ENCODE measurements at regions not wholly inside any gene's neighbourhood (a gene's known extent, or its start where the extent isn't known, plus 50 kb on each side); places are given as distances from the start of the nearest gene placed in this dataset.
"Not testable (repeated sequence)": the region's sequence is repeated elsewhere in the genome, so short reads cannot be mapped to it uniquely, and the experiment has no call there.

DNA sequence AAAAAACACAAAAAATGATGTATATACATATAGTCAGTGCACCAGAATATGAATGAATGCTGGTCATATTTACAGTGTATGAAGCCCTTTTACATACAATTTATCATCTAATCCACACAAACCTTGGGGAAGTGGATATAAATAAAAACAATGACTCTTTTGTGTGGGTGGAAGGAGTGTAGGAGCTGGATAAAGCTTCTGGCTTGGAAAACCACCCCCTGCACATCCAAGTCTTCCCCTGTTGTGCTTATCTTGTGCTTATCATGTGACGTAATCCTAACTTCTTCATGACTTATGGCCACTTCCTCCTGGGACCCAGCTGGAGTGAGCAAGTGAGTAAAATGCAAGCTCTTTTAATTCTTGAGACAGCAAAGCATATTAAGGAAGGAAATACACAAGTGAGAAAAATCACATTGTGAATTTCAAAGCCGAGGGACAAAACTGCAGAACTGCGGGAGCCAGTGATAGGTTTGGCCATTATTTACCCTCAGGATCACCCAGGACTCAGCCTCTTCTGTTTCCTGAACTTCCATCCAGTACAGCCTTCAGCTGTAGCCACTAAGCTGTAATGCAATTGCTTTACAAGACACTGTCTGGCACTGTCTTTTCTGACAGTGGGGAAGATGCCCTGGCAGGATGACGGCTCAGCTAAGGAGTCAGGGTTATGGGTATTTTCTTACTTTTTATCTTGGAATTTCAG, 104.0 kb upstream of the PPM1J start:
- no peaks in the 10 kb centered on the region for H3K27me3 ChIP-seq (ENCODE audit: low read depth, low read length)
- no peak for TF ChIP-seq EZH2phosphoT487 (IDR thresholded peaks at IDR 0.05; ENCODE audit: low read depth)
- TF ChIP-seq, protein P1, sequence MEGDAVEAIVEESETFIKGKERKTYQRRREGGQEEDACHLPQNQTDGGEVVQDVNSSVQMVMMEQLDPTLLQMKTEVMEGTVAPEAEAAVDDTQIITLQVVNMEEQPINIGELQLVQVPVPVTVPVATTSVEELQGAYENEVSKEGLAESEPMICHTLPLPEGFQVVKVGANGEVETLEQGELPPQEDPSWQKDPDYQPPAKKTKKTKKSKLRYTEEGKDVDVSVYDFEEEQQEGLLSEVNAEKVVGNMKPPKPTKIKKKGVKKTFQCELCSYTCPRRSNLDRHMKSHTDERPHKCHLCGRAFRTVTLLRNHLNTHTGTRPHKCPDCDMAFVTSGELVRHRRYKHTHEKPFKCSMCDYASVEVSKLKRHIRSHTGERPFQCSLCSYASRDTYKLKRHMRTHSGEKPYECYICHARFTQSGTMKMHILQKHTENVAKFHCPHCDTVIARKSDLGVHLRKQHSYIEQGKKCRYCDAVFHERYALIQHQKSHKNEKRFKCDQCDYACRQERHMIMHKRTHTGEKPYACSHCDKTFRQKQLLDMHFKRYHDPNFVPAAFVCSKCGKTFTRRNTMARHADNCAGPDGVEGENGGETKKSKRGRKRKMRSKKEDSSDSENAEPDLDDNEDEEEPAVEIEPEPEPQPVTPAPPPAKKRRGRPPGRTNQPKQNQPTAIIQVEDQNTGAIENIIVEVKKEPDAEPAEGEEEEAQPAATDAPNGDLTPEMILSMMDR (IDR thresholded peaks at IDR 0.05; ENCODE audit: low read depth, low read length): no peak
- no peak overlapping the region for H3K4me3 ChIP-seq (ENCODE audit: low read length)
- no peaks in the 10 kb centered on the region for H3K36me3 ChIP-seq (replicated peaks; ENCODE audit: low read depth, low read length)
- H2AFZ ChIP-seq (ENCODE audit: low read depth, low read length): no peak overlapping the region
- no peak overlapping the region for H3K4me2 ChIP-seq (ENCODE audit: low read length)
- no peaks in the 10 kb centered on the region for H3K9me3 ChIP-seq (ENCODE audit: insufficient read depth, low read length)
- no peak overlapping the region for H3K9ac ChIP-seq (ENCODE audit: low read length)
- no peaks in the 10 kb centered on the region for H4K20me1 ChIP-seq (ENCODE audit: insufficient read depth, low read length)
- no peak overlapping the region for H3K27ac ChIP-seq (ENCODE audit: low read length)
- H3K4me1 ChIP-seq (ENCODE audit: low read length): no peaks in the 10 kb centered on the region
- no peaks in the 10 kb centered on the region for H3K79me2 ChIP-seq (ENCODE audit: low read length)

DNA sequence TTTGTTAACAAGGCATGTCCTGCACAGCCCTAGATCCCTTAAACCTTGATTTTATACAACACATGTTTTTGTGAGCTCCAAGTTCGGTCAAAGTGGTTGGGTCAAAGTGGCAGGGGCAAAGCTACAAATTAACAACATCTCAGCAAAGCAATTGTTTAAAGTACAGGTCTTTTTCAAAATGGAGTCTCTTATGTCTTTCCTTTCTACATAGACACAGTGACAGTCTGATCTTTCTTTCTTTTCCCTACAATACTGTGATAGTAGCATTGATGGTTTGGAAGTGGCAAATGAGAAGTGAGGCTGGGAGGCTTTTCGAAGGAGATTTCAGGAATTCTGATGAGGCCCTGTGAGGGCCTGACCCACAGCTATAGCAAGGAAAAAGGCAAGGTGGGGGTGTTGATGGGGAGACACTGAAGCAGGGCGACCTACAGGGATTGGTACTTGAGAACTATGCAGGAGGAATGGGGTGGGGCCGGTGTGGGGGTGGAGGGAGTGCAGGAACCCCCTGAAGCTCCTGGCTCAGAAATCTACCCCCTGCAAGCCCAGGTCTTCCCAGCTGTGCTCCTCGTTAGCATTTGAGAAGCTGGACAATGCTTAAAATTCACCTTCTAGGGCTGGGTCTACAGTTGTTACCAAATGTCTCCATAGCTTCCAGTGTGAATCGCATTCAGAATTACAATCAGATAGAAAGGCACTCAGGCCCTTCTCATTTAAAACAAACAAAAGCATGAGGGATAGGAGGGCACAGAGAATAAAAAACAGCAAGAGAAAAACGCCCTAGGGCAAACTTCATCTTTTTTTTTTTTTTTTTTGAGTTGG, 102.6 kb upstream of the PPM1J start:
- H4K20me1 ChIP-seq (ENCODE audit: insufficient read depth, low read length): no peaks in the 10 kb centered on the region
- no peak overlapping the region for H3K27ac ChIP-seq (ENCODE audit: low read length)
- H2AFZ ChIP-seq (ENCODE audit: low read depth, low read length): no peak overlapping the region
- no peak overlapping the region for H3K4me2 ChIP-seq (ENCODE audit: low read length)
- no peak overlapping the region for H3K4me3 ChIP-seq (ENCODE audit: low read length)
- H3K9ac ChIP-seq (ENCODE audit: low read length): no peak overlapping the region
- no peaks in the 10 kb centered on the region for H3K4me1 ChIP-seq (ENCODE audit: low read length)
- H3K36me3 ChIP-seq (replicated peaks; ENCODE audit: low read depth, low read length): no peaks in the 10 kb centered on the region
- no peaks in the 10 kb centered on the region for H3K27me3 ChIP-seq (ENCODE audit: low read depth, low read length)
- TF ChIP-seq, protein P1 (IDR thresholded peaks at IDR 0.05; ENCODE audit: low read depth, low read length): no peak
- TF ChIP-seq EZH2phosphoT487 (IDR thresholded peaks at IDR 0.05; ENCODE audit: low read depth): no peak
- H3K9me3 ChIP-seq (ENCODE audit: insufficient read depth, low read length): no peaks in the 10 kb centered on the region
- no peaks in the 10 kb centered on the region for H3K79me2 ChIP-seq (ENCODE audit: low read length)

DNA sequence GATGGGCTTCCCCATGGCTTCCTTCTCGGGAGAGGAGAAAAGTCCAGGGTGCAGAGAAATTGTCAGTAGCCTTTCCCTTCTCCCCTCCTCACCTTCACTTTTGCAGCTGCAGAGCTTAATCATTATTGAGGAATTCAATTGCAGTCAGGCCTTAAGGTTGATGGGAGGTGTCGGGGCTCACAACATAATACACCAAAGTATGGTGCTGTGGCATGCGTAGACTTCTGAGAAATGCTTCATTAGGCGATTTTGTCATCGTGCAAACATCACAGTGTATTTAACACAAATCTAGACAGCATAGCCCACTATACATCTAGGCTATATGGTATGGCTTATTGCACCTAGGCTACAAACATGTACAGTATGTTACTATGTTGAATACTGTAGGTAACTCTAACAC, 100.2 kb upstream of the PPM1J start:
- Histone ChIP-seq H2AFZ (ENCODE audit: low read depth, low read length) (no peak overlapping the region), H3K4me2 (ENCODE audit: low read length) (no peak overlapping the region), H3K4me1 (ENCODE audit: low read length) (no peaks in the 10 kb centered on the region), H3K79me2 (ENCODE audit: low read length) (no peaks in the 10 kb centered on the region), H3K9me3 (ENCODE audit: insufficient read depth, low read length) (no peaks in the 10 kb centered on the region), H3K4me3 (ENCODE audit: low read length) (no peak overlapping the region), H3K27ac (ENCODE audit: low read length) (no peak overlapping the region), H3K36me3 (replicated peaks; ENCODE audit: low read depth, low read length) (no peaks in the 10 kb centered on the region), H4K20me1 (ENCODE audit: insufficient read depth, low read length) (no peaks in the 10 kb centered on the region), H3K27me3 (ENCODE audit: low read depth, low read length) (no peaks in the 10 kb centered on the region), H3K9ac (ENCODE audit: low read length) (no peak overlapping the region)
- TF ChIP-seq, protein P1 (IDR thresholded peaks at IDR 0.05; ENCODE audit: low read depth, low read length): no peak
- TF ChIP-seq EZH2phosphoT487 (IDR thresholded peaks at IDR 0.05; ENCODE audit: low read depth): no peak

DNA sequence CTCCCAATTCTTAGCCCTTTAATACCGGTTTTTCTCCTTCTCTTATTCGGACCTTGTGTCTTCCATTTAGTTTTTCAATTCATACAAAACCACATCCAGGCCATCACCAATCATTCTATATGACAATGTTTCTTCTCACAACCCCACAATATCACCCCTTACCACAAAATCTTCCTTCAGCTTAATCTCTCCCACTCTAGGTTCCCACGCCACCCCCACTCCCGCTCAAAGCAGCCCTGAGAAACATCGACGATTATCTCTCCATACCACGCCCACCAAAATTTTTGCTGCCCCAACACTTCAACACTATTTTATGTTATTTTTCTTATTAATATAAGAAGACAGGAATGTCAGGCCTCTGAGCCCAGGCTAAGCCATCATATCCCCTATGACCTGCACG, 99.5 kb upstream of the PPM1J start:
- H3K4me2 ChIP-seq (ENCODE audit: low read length); H3K79me2 ChIP-seq (ENCODE audit: low read length); H3K9me3 ChIP-seq (ENCODE audit: insufficient read depth, low read length); H3K27me3 ChIP-seq (ENCODE audit: low read depth, low read length); H3K4me1 ChIP-seq (ENCODE audit: low read length); H3K27ac ChIP-seq (ENCODE audit: low read length); H3K36me3 ChIP-seq (replicated peaks; ENCODE audit: low read depth, low read length); H4K20me1 ChIP-seq (ENCODE audit: insufficient read depth, low read length); H2AFZ ChIP-seq (ENCODE audit: low read depth, low read length); H3K9ac ChIP-seq (ENCODE audit: low read length); H3K4me3 ChIP-seq (ENCODE audit: low read length): not testable (repeated sequence)

Data from OCI-LY3 (cell line).